IMR-90 (cell line): ENCODE measurements at regions not wholly inside any gene's neighbourhood (a gene's known extent, or its start where the extent isn't known, plus 50 kb on each side); places are given as distances from the start of the nearest gene placed in this dataset.

Source experiments
- ATAC-seq: fragments of 200-7000 bp; cut with Tn5 transposase; 2 replicates; pipeline ENCODE4 v1.9.1; 2020; ENCODE audit warnings: low read depth, mild to moderate bottlenecking, moderate library complexity
- BruUV-seq: library from RNA; stranded (reverse); fragments of 400-500 nt; replicated peaks from 2 replicates; lab custom pipeline; 2021; lab: Mats Ljungman, UMichigan
- CTCF ChIA-PET: fragments of 300-600 bp; formaldehyde crosslinking; extraction: SDS; loops from one replicate; lab custom pipeline; 2021; ENCODE audit warnings: antibody characterized with exemption; lab: Yijun Ruan, JAX
- POLR2A ChIA-PET: fragments of 300-600 bp; sonication (Branson Sonifier 250); formaldehyde crosslinking; loops from one replicate; lab custom pipeline; 2022; ENCODE audit warnings: antibody characterized with exemption; ENCODE audit not compliant: unreplicated experiment; lab: Charles Lee
- DNase-seq: peaks from one replicate; pipeline ENCODE4 v3.0.0; 2013
- H2AFZ ChIP-seq: replicated peaks from 2 replicates; pipeline ENCODE3; 2013; ENCODE audit warnings: low read length, mild to moderate bottlenecking; ENCODE audit not compliant: poor library complexity
- H2AK5ac ChIP-seq: 2 replicates; pipeline ENCODE4 v1.6.1; 2013; ENCODE audit warnings: low read depth, low read length, inconsistent platforms
- H2AK9ac ChIP-seq: replicated peaks from 2 replicates; pipeline ENCODE3; 2013; ENCODE audit warnings: mild to moderate bottlenecking, low read depth, low read length, moderate library complexity; ENCODE audit not compliant: poor library complexity
- H2BK120ac ChIP-seq: 2 replicates; pipeline ENCODE4 v1.6.1; 2013; ENCODE audit warnings: low read depth, low read length, inconsistent platforms
- H2BK15ac ChIP-seq: 3 replicates; pipeline ENCODE4 v1.6.1; 2013; ENCODE audit warnings: low read depth, low read length, inconsistent platforms
- H2BK20ac ChIP-seq: 2 replicates; pipeline ENCODE4 v1.6.1; 2013; ENCODE audit warnings: low read depth, mild to moderate bottlenecking, inconsistent platforms, low read length, moderate library complexity
- H2BK5ac ChIP-seq: 2 replicates; pipeline ENCODE4 v1.6.1; 2013; ENCODE audit warnings: mild to moderate bottlenecking, low read depth, low read length, inconsistent platforms; ENCODE audit not compliant: poor library complexity, severe bottlenecking
- H3K14ac ChIP-seq: replicated peaks from 2 replicates; pipeline ENCODE4 v1.6.1; 2013; ENCODE audit warnings: low read depth, low read length, inconsistent platforms
- H3K18ac ChIP-seq: 2 replicates; pipeline ENCODE4 v1.6.1; 2013; ENCODE audit warnings: low read depth, low read length, control low read depth
- H3K23ac ChIP-seq: 2 replicates; pipeline ENCODE4 v1.6.1; 2013; ENCODE audit warnings: low read depth, low read length, inconsistent platforms
- H3K27ac ChIP-seq: 2 replicates; pipeline ENCODE4 v1.5.1; 2013; ENCODE audit warnings: mild to moderate bottlenecking, control low read depth, low read length; ENCODE audit not compliant: insufficient read depth
- H3K27me3 ChIP-seq: 2 replicates; pipeline ENCODE4 v1.6.1; 2013; ENCODE audit warnings: low read length; ENCODE audit not compliant: control insufficient read depth, insufficient read depth
- H3K36me3 ChIP-seq: 2 replicates; pipeline ENCODE4 v1.6.1; 2013; ENCODE audit warnings: low read length, mixed read lengths; ENCODE audit not compliant: control insufficient read depth, insufficient read depth
- H3K4ac ChIP-seq: 2 replicates; pipeline ENCODE4 v1.6.1; 2013; ENCODE audit warnings: low read depth, low read length, inconsistent platforms
- H3K4me1 ChIP-seq: 2 replicates; pipeline ENCODE4 v1.6.1; 2013; ENCODE audit warnings: low read length, mixed read lengths; ENCODE audit not compliant: control insufficient read depth, insufficient read depth
- H3K4me2 ChIP-seq: 2 replicates; pipeline ENCODE4 v1.6.1; 2013; ENCODE audit warnings: low read depth, mild to moderate bottlenecking, control low read depth, low read length, moderate library complexity
- H3K4me3 ChIP-seq: 2 replicates; pipeline ENCODE4 v1.5.1; 2013; ENCODE audit warnings: low read depth, mild to moderate bottlenecking, control low read depth, low read length, moderate library complexity; ENCODE audit not compliant: insufficient read depth
- H3K56ac ChIP-seq: 2 replicates; pipeline ENCODE4 v1.6.1; 2013; ENCODE audit warnings: low read length, inconsistent platforms; ENCODE audit not compliant: insufficient read depth; ENCODE audit errors: extremely low read depth
- H3K79me1 ChIP-seq, 2 experiments: 2 replicates each; pipeline ENCODE4 v1.6.1; 2013; ENCODE audit warnings: low read length in 2 of 2, inconsistent platforms in 1 of 2, low read depth in 1 of 2
- H3K9ac ChIP-seq: 2 replicates; pipeline ENCODE4 v1.6.1; 2013; ENCODE audit warnings: low read depth, low read length, control low read depth
- H3K9me1 ChIP-seq: 2 replicates; pipeline ENCODE4 v1.6.1; 2013; ENCODE audit warnings: low read length, inconsistent platforms; ENCODE audit not compliant: insufficient read depth
- H3K9me3 ChIP-seq: 2 replicates; pipeline ENCODE4 v1.6.1; 2013; ENCODE audit warnings: low read length; ENCODE audit not compliant: control insufficient read depth, insufficient read depth
- H4K20me1 ChIP-seq: 2 replicates; pipeline ENCODE4 v1.6.1; 2013; ENCODE audit warnings: low read length, inconsistent platforms; ENCODE audit not compliant: insufficient read depth
- H4K5ac ChIP-seq: 2 replicates; pipeline ENCODE4 v1.6.1; 2013; ENCODE audit warnings: mild to moderate bottlenecking, low read depth, low read length, control low read depth
- H4K8ac ChIP-seq, 2 experiments: 2 replicates each; pipeline ENCODE4 v1.6.1; 2013; ENCODE audit warnings: low read depth in 2 of 2, low read length in 2 of 2, control low read depth in 1 of 2, inconsistent platforms in 1 of 2
- H4K91ac ChIP-seq: 2 replicates; pipeline ENCODE4 v1.6.1; 2013; ENCODE audit warnings: low read depth, low read length, inconsistent platforms; ENCODE audit not compliant: insufficient read depth
- POLR2A ChIP-seq: IDR thresholded peaks from 2 replicates; pipeline ENCODE4 v1.6.1; 2012; ENCODE audit warnings: mild to moderate bottlenecking, low read depth, low read length
- RAD21 ChIP-seq: IDR thresholded peaks from 2 replicates; pipeline ENCODE4 v1.6.1; 2012; ENCODE audit warnings: low read length, improper control_type of control experiment
- WGBS, 2 experiments: methylation state at CpG; one replicate each; pipeline versions ENCODE4 v1.1.5 to v1.1.7; 2013; ENCODE audit warnings: missing lambda C conversion rate in 2 of 2; ENCODE audit not compliant: insufficient read length in 1 of 2; ENCODE audit errors: extremely low coverage in 2 of 2; 5-methylcytosine and 5-hydroxymethylcytosine counted together
- dilution Hi-C: fragments of 300-500 bp; cut with HindIII; formaldehyde crosslinking; loops from one replicate; pipeline ENCODE4 v1.14.3; 2018; ENCODE audit warnings: low sequenced_read_pairs; ENCODE audit not compliant: unreplicated experiment
- in situ Hi-C: fragments of 300-500 bp; cut with MboI; formaldehyde crosslinking; loops from 3 replicates; pipeline ENCODE4 v1.14.3; 2019; ENCODE audit warnings: low sequenced_read_pairs, inconsistent platforms, mixed read lengths
- intact Hi-C: fragments of 100-400 bp; cut with micrococcal nuclease; formaldehyde crosslinking; loops from 2 replicates; pipeline ENCODE4 v1.10.0; 2022

- no peak overlapping the region for H2BK120ac ChIP-seq
- no peak overlapping the region for H3K14ac ChIP-seq
- BruUV-seq, result no TSS peak
- no peaks in the 10 kb centered on the region for H3K9me1 ChIP-seq
- no peak overlapping the region for H3K9ac ChIP-seq
- no peak overlapping the region for H3K27ac ChIP-seq
- H2AK9ac ChIP-seq, result no peak overlapping the region
- H4K8ac ChIP-seq, result no peak overlapping the region
- no peaks in the 10 kb centered on the region for H4K20me1 ChIP-seq
- no peak overlapping the region for H3K4ac ChIP-seq
- H3K4me2 ChIP-seq, result no peak overlapping the region
- H3K36me3 ChIP-seq, result no peaks in the 10 kb centered on the region
- no peak for ATAC-seq
- no peaks in the 10 kb centered on the region for H3K27me3 ChIP-seq
- H3K4me1 ChIP-seq, result no peaks in the 10 kb centered on the region
- no peak overlapping the region for H3K18ac ChIP-seq
- H4K5ac ChIP-seq, result no peak overlapping the region
- no peak overlapping the region for H4K91ac ChIP-seq
- H2AFZ ChIP-seq, result no peak overlapping the region
- no peak overlapping the region for H3K23ac ChIP-seq
- H2BK20ac ChIP-seq, result no peak overlapping the region
- no peak overlapping the region for H3K56ac ChIP-seq
- peaks cover 15% of the 10 kb centered on the region; the same call in 1 of the 2 replicates for H3K9me3 ChIP-seq
- no peak overlapping the region for H3K4me3 ChIP-seq
- intact Hi-C loops (no loop called here), dilution Hi-C loops (no loop called here), in situ Hi-C loops (no loop called here)
- DNase-seq, result no peak
- no peak overlapping the region for H2BK5ac ChIP-seq
- no peak overlapping the region for H2BK15ac ChIP-seq
- no peaks in the 10 kb centered on the region for H3K79me1 ChIP-seq
- no peak overlapping the region for H2AK5ac ChIP-seq
- TF ChIP-seq POLR2A (no peak), RAD21 (no peak)
- CTCF ChIA-PET, result no interaction called here
- WGBS, 2 experiments, result no CpG with 5 or more reads among the region's 4 CpGs
- POLR2A ChIA-PET, result no interaction called here
These were observed 575.2 kb upstream of the MKI67 start for GRCh38 chr10:128701381-128701780.
